ENCODE measurements at regions not wholly inside any gene's neighbourhood (a gene's known extent, or its start where the extent isn't known, plus 50 kb on each side); places are given as distances from the start of the nearest gene placed in this dataset.

GRCh38 chr1:21368515-21369289, 71.2 kb upstream of the NBPF3 start:
- TF ChIP-seq CTCF (IDR thresholded peaks at IDR 0.05; ENCODE audit: low read length) (peak; percentile 100), EZH2 (IDR thresholded peaks at IDR 0.05; ENCODE audit: borderline replicate concordance, low read length) (no peak)
